ENCODE measurements at regions not wholly inside any gene's neighbourhood (a gene's known extent, or its start where the extent isn't known, plus 50 kb on each side); places are given as distances from the start of the nearest gene placed in this dataset.

- DNase-seq = peak; percentile 61
Observed at GRCh38 chr2:46239175-46239846, 57.9 kb upstream of the EPAS1 start.

GRCh38 chr2:46239847-46240181 is 57.4 kb upstream of the EPAS1 start:
- peak; percentile 90 for DNase-seq

- DNase-seq = no peak
Observed at GRCh38 chr2:46241344-46241743, 55.9 kb upstream of the EPAS1 start.

GRCh38 chr2:46245869-46246268 is 51.3 kb upstream of the EPAS1 start:
- DNase-seq = no peak

- DNase-seq = no peak
Observed at GRCh38 chr2:46246790-46247189, 50.4 kb upstream of the EPAS1 start.

Measured in activated CD4-positive, alpha-beta T cell treated with anti-CD3 and anti-CD28 coated beads, Interleukin-2, amount 50 U/mL, for 16 hours (primary cell).